ENCODE measurements at regions not wholly inside any gene's neighbourhood (a gene's known extent, or its start where the extent isn't known, plus 50 kb on each side); places are given as distances from the start of the nearest gene placed in this dataset.

DNA sequence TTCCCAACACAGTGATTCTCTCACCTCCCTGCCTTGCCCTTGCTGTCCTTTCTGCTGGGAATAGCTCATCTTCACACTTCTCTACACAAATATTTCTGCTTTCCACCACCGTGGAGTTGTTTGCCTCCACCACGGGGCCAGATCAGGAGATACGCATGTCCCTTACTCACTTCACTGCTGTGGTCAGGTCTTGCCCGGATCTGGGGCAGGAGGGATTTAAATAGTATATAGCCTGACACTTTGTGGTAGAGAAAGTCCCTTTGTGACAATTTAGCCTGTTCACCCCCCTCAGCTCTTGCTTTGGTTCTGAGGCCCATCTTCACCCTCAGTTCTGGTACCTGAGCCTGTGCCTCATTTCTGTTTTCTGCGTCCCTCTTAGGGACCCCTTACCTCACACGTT is 92.6 kb upstream of the PREP start (continued):
- TF ChIP-seq HNF4G (IDR thresholded peaks at IDR 0.05) (no peak), HNF4A (conservative IDR thresholded peaks at IDR 0.05) (no peak)
- TF ChIP-seq, protein P1, sequence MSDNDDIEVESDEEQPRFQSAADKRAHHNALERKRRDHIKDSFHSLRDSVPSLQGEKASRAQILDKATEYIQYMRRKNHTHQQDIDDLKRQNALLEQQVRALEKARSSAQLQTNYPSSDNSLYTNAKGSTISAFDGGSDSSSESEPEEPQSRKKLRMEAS (IDR thresholded peaks at IDR 0.05), result no peak

DNA sequence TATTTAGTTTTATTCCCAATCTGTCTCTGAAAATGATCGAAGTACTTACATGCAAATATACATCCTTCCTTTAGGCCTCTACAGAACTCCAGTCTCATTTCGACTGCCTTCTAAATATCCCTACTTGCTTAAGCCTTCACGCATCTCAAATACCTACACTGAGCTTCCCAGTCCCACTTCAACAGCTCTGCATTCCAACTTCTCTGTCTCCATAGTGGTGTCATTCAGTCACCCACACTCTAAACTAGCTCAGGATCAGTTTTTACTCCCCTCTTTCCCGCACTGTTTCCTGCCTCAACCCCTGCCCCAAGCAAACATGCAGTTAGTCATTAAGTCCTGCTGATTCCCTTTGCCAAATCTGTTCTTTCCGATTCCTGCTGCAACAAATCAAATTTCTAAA is 91.8 kb upstream of the PREP start:
- Histone ChIP-seq H3K36me3 (ENCODE audit: control insufficient read depth in 4 of 4, insufficient read depth in 3 of 4, low read depth in 1 of 4, low read length in 3 of 4) (no peaks in the 10 kb centered on the region), H3K9ac (ENCODE audit: low read depth in 1 of 2, low read length in 2 of 2) (no peak overlapping the region), H3K4me1 (ENCODE audit: control insufficient read depth in 4 of 4, insufficient read depth in 4 of 4, low read length in 3 of 4) (no peaks in the 10 kb centered on the region), H3K27ac (ENCODE audit: low read depth in 1 of 2, low read length in 2 of 2) (no peak overlapping the region), H3K27me3 (ENCODE audit: control insufficient read depth in 4 of 4, insufficient read depth in 4 of 4, low read length in 3 of 4) (no peaks in the 10 kb centered on the region), H3K4me3 (ENCODE audit: low read depth in 1 of 3, low read length in 3 of 3) (no peak overlapping the region), H3K9me3 (ENCODE audit: control insufficient read depth in 4 of 4, low read length in 3 of 4) (no peaks in the 10 kb centered on the region)
- 84% methylated on average over 5 of the region's 5 CpGs for WGBS
- TF ChIP-seq HNF4A (conservative IDR thresholded peaks at IDR 0.05), result no peak
- TF ChIP-seq, protein P2, sequence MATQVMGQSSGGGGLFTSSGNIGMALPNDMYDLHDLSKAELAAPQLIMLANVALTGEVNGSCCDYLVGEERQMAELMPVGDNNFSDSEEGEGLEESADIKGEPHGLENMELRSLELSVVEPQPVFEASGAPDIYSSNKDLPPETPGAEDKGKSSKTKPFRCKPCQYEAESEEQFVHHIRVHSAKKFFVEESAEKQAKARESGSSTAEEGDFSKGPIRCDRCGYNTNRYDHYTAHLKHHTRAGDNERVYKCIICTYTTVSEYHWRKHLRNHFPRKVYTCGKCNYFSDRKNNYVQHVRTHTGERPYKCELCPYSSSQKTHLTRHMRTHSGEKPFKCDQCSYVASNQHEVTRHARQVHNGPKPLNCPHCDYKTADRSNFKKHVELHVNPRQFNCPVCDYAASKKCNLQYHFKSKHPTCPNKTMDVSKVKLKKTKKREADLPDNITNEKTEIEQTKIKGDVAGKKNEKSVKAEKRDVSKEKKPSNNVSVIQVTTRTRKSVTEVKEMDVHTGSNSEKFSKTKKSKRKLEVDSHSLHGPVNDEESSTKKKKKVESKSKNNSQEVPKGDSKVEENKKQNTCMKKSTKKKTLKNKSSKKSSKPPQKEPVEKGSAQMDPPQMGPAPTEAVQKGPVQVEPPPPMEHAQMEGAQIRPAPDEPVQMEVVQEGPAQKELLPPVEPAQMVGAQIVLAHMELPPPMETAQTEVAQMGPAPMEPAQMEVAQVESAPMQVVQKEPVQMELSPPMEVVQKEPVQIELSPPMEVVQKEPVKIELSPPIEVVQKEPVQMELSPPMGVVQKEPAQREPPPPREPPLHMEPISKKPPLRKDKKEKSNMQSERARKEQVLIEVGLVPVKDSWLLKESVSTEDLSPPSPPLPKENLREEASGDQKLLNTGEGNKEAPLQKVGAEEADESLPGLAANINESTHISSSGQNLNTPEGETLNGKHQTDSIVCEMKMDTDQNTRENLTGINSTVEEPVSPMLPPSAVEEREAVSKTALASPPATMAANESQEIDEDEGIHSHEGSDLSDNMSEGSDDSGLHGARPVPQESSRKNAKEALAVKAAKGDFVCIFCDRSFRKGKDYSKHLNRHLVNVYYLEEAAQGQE (IDR thresholded peaks at IDR 0.05), result no peak
- TF ChIP-seq FOXA2 (IDR thresholded peaks at IDR 0.05), result no peak
- TF ChIP-seq, protein P3, sequence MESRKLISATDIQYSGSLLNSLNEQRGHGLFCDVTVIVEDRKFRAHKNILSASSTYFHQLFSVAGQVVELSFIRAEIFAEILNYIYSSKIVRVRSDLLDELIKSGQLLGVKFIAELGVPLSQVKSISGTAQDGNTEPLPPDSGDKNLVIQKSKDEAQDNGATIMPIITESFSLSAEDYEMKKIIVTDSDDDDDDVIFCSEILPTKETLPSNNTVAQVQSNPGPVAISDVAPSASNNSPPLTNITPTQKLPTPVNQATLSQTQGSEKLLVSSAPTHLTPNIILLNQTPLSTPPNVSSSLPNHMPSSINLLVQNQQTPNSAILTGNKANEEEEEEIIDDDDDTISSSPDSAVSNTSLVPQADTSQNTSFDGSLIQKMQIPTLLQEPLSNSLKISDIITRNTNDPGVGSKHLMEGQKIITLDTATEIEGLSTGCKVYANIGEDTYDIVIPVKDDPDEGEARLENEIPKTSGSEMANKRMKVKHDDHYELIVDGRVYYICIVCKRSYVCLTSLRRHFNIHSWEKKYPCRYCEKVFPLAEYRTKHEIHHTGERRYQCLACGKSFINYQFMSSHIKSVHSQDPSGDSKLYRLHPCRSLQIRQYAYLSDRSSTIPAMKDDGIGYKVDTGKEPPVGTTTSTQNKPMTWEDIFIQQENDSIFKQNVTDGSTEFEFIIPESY (IDR thresholded peaks at IDR 0.05), result no peak
- TF ChIP-seq HNF4G (IDR thresholded peaks at IDR 0.05), result no peak
- no peak for TF ChIP-seq RXRA (IDR thresholded peaks at IDR 0.05)
- TF ChIP-seq, protein P1 (IDR thresholded peaks at IDR 0.05), result no peak
- TF ChIP-seq, protein P4, sequence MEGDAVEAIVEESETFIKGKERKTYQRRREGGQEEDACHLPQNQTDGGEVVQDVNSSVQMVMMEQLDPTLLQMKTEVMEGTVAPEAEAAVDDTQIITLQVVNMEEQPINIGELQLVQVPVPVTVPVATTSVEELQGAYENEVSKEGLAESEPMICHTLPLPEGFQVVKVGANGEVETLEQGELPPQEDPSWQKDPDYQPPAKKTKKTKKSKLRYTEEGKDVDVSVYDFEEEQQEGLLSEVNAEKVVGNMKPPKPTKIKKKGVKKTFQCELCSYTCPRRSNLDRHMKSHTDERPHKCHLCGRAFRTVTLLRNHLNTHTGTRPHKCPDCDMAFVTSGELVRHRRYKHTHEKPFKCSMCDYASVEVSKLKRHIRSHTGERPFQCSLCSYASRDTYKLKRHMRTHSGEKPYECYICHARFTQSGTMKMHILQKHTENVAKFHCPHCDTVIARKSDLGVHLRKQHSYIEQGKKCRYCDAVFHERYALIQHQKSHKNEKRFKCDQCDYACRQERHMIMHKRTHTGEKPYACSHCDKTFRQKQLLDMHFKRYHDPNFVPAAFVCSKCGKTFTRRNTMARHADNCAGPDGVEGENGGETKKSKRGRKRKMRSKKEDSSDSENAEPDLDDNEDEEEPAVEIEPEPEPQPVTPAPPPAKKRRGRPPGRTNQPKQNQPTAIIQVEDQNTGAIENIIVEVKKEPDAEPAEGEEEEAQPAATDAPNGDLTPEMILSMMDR (IDR thresholded peaks at IDR 0.05; ENCODE audit: low read depth, low read length, missing input control), result no peak
- TF ChIP-seq YY1 (IDR thresholded peaks at IDR 0.05), result no peak
- no peak for TF ChIP-seq NR2F2 (IDR thresholded peaks at IDR 0.05)
- no peak for TF ChIP-seq TAF1 (conservative IDR thresholded peaks at IDR 0.05)
- no peak for TF ChIP-seq GABPA (IDR thresholded peaks at IDR 0.05 in 1 of 2, conservative IDR thresholded peaks at IDR 0.05 in 1 of 2)
- no peak for TF ChIP-seq SP1 (IDR thresholded peaks at IDR 0.05)
- no peak for TF ChIP-seq JUND (IDR thresholded peaks at IDR 0.05)
- no peak for TF ChIP-seq FOXA1 (IDR thresholded peaks at IDR 0.05)
- no peak for TF ChIP-seq RAD21 (IDR thresholded peaks at IDR 0.05)
- no peak for DNase-seq (ENCODE audit: low spot score)
